Psoas muscle (tissue), 7 donors: ENCODE measurements at regions not wholly inside any gene's neighbourhood (a gene's known extent, or its start where the extent isn't known, plus 50 kb on each side); places are given as distances from the start of the nearest gene placed in this dataset.

Experiments used
- ATAC-seq, 4 donors: fragments of 200-7000 bp; cut with Tn5 transposase; one replicate each; pipeline ENCODE4 v1.9.1; 2020; ENCODE audit warnings: moderate library complexity in 3 of 4, mild to moderate bottlenecking in 2 of 4
- DNase-seq, 2 donors: peaks; one replicate each; pipeline ENCODE4 v3.0.0-alpha.2; 2020
- H3K27ac ChIP-seq: fragments of 200-600 bp; one replicate; pipeline ENCODE4 v1.8.0; 2022
- H3K27me3 ChIP-seq, 3 donors: fragments of 200-600 bp in 1 of 3; one replicate each; pipeline versions ENCODE4 v1.6.1 to v1.8.0; 2013 to 2022; ENCODE audit warnings: low read length in 2 of 3, mild to moderate bottlenecking in 2 of 3, moderate library complexity in 1 of 3; ENCODE audit not compliant: insufficient read depth in 3 of 3
- H3K36me3 ChIP-seq, 2 donors: fragments of 200-600 bp in 1 of 2; one replicate each; pipeline versions ENCODE4 v1.6.1 to v1.8.0; 2013 to 2022; ENCODE audit warnings: low read depth in 1 of 2, mild to moderate bottlenecking in 1 of 2, moderate library complexity in 1 of 2; ENCODE audit not compliant: insufficient read depth in 1 of 2
- H3K4me1 ChIP-seq: fragments of 200-600 bp; one replicate; pipeline ENCODE4 v1.8.0; 2022
- H3K4me3 ChIP-seq: fragments of 200-600 bp; one replicate; pipeline ENCODE4 v1.8.0; 2022; ENCODE audit warnings: mild to moderate bottlenecking
- H3K9me3 ChIP-seq: fragments of 200-600 bp; one replicate; pipeline ENCODE4 v1.8.0; 2022
- WGBS, 3 donors: extraction: QIAGEN DNeasy Blood & Tissue Kit; methylation state at CpG; one replicate each; pipeline versions ENCODE4 v1.1.6 to v1.1.7; 2013; 5-methylcytosine and 5-hydroxymethylcytosine counted together
- intact Hi-C, 2 donors: fragments of 100-400 bp; cut with DNase I; formaldehyde crosslinking; loops; one replicate each; pipeline versions ENCODE4 v1.11.0 to v1.14.2; 2022
- TF ChIP-seq, protein P1 (sequence below): fragments of 200-600 bp; IDR thresholded peaks from one replicate; pipeline ENCODE4 v1.8.0; 2022; ENCODE audit warnings: antibody characterized with exemption
- donor health status: healthy with polysubstance abuse.
- donor health status: DM: no; HTN: no; CAD: no; lungs with moderate emphysema.
- donor health status: Bipolar disorder and iron deficiency.
- donor health status: healthy.
- donor health status: DM: yes; HTN: yes; CAD: no.
- donor health status: DM: no; HTN: no; CAD: no.
- donor health status: DM: yes; HTN: yes; CAD: no.

DNA sequence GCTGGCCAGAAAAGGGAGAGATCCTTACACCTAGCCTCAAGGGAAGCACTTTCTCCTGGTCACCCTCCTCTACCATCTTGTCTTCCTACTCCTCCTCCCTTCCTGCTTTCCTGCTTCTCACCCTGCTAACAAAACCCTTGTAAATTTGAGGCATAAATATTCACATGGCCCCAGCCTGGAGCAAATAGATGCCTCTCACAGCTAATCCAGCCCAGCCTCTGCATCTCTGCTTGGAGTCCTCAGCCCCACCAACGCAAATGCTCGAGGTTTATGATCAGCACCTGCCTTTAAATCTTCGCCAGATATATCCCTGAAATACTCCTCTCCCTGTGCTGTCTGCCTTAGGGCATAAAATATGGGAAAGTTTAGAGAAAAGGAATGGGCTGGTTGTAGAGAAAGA, 205.2 kb upstream of the CDH5 start:
- Histone ChIP-seq H3K27me3 (no peaks in the 10 kb centered on the region), H3K36me3 (no peaks in the 10 kb centered on the region), H3K4me3 (no peak overlapping the region), H3K9me3 (no peaks in the 10 kb centered on the region), H3K27ac (no peak overlapping the region), H3K4me1 (no peaks in the 10 kb centered on the region)
- TF ChIP-seq, protein P1, sequence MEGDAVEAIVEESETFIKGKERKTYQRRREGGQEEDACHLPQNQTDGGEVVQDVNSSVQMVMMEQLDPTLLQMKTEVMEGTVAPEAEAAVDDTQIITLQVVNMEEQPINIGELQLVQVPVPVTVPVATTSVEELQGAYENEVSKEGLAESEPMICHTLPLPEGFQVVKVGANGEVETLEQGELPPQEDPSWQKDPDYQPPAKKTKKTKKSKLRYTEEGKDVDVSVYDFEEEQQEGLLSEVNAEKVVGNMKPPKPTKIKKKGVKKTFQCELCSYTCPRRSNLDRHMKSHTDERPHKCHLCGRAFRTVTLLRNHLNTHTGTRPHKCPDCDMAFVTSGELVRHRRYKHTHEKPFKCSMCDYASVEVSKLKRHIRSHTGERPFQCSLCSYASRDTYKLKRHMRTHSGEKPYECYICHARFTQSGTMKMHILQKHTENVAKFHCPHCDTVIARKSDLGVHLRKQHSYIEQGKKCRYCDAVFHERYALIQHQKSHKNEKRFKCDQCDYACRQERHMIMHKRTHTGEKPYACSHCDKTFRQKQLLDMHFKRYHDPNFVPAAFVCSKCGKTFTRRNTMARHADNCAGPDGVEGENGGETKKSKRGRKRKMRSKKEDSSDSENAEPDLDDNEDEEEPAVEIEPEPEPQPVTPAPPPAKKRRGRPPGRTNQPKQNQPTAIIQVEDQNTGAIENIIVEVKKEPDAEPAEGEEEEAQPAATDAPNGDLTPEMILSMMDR: no peak
- intact Hi-C loops: no loop called here
- WGBS, 3 donors: 83 to 86% (median 85%) methylated on average over 3 of the region's 3 CpGs
- ATAC-seq: no peak
- no peak for DNase-seq

DNA sequence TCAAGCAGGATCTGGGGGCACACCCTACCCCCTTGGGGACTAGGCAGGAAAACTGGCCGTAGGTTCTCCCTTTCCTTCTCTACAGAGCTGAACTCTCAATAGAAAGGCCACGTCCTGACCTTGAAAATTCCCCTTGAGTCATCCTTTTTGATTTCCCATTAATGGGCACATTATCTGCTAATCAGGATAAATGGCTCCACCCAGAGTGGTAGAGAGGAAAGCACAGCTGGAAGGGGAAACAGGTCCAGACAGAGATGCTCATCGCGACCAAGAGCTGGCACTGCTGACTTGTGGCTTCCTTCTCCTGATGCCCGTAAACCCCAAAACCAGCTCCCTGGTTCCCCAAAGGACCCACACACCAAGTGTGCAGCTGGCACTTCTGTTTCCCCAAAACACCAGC, 206.5 kb upstream of the CDH5 start:
- H3K4me1 ChIP-seq: no peaks in the 10 kb centered on the region
- ATAC-seq (no peak), DNase-seq (no peak)
- intact Hi-C loops: no loop called here
- H3K27ac ChIP-seq: no peak overlapping the region
- H3K27me3 ChIP-seq: no peaks in the 10 kb centered on the region
- no peaks in the 10 kb centered on the region for H3K36me3 ChIP-seq
- 70 to 77% (median 73%) methylated on average over 5 of the region's 5 CpGs for WGBS, 3 donors
- TF ChIP-seq, protein P1: no peak
- no peaks in the 10 kb centered on the region for H3K9me3 ChIP-seq
- no peak overlapping the region for H3K4me3 ChIP-seq

DNA sequence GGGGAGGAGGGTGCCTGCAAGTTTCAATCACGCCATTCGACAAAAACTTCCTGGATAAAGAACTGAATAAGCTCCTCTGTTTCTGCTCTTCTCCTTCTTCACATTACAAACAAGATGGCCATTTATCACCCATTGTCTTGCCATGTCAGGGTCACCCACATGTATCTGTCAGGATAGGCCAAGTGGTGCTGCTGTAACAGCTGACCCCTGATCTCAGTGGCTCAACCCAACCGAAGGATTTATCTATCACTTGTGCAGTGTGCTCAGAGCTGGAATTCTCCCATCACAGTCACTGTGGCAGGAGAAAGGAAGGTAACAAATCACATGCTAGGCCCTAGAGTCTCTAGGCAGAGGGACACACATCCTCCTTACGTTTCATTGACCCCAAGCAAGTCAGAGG, 210.0 kb upstream of the CDH5 start:
- H3K27me3 ChIP-seq: no peaks in the 10 kb centered on the region
- 94 to 99% (median 96%) methylated on average over 4 of the region's 4 CpGs for WGBS, 3 donors

DNA sequence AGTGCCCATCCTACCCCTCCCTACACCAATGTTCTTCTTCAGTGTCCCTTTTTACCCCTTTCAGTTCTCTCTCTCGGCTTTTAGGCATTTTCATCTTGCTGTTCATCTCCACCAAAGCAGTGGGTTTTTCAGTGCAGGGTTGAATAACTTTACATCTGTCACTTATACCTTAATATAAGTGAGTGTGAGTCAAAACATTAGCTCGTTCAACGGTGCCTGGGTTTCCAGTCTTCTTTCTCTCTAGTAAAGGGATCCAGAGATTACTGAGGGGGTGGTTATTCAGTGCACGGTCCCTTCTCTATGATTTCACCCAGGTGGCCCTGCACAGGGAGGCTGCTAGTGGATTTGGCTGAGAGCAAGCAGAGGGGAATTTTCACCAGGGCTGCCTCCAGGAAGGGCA, 210.6 kb upstream of the CDH5 start:
- WGBS, 3 donors: 75 to 80% (median 77%) methylated on average over 4 of the region's 4 CpGs
- DNase-seq (no peak), ATAC-seq (no peak)
- H3K27ac ChIP-seq: no peak overlapping the region
- H3K4me1 ChIP-seq: no peaks in the 10 kb centered on the region
- no peaks in the 10 kb centered on the region for H3K36me3 ChIP-seq
- H3K27me3 ChIP-seq: no peaks in the 10 kb centered on the region
- intact Hi-C loops: no loop called here
- TF ChIP-seq, protein P1: no peak
- H3K4me3 ChIP-seq: no peak overlapping the region
- no peaks in the 10 kb centered on the region for H3K9me3 ChIP-seq

More for the DNA sequence above, 210.0 kb upstream of the CDH5 start:
- Histone ChIP-seq H3K27ac (no peak overlapping the region), H3K9me3 (no peaks in the 10 kb centered on the region), H3K36me3 (no peaks in the 10 kb centered on the region), H3K4me3 (no peak overlapping the region), H3K4me1 (no peaks in the 10 kb centered on the region)
- intact Hi-C loops: no loop called here
- no peak for DNase-seq
- TF ChIP-seq, protein P1: no peak
- ATAC-seq: no peak

DNA sequence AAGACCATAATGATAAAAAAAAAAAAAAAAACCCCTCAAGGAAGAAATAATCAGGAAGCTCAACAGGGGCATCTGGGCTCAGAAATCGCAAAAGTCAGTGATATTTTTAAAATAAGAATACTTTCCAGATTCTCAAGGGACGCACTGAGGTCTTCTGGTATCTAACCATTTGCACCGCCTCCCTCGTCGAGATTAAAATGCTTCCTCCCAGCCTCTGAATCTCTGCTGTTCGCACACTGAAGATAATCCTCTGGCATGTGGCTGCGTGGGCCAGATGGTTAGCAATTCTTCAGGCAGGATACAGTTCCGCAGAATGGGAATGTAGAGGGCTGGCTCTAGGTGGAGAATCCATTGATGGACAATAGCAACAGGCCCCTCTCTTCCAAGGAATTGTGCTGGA, 211.7 kb upstream of the CDH5 start:
- H3K4me3 ChIP-seq: no peak overlapping the region
- H3K36me3 ChIP-seq: no peaks in the 10 kb centered on the region
- intact Hi-C loops: no loop called here
- H3K27ac ChIP-seq: no peak overlapping the region
- DNase-seq: no peak
- ATAC-seq: no peak
- peaks cover 3% of the 10 kb centered on the region for H3K4me1 ChIP-seq
- H3K9me3 ChIP-seq: no peaks in the 10 kb centered on the region
- no peaks in the 10 kb centered on the region for H3K27me3 ChIP-seq
- WGBS, 3 donors: 43 to 54% (median 46%) methylated on average over 8 of the region's 8 CpGs
- TF ChIP-seq, protein P1: no peak
